ENCODE measurements at regions not wholly inside any gene's neighbourhood (a gene's known extent, or its start where the extent isn't known, plus 50 kb on each side); places are given as distances from the start of the nearest gene placed in this dataset.

DNA sequence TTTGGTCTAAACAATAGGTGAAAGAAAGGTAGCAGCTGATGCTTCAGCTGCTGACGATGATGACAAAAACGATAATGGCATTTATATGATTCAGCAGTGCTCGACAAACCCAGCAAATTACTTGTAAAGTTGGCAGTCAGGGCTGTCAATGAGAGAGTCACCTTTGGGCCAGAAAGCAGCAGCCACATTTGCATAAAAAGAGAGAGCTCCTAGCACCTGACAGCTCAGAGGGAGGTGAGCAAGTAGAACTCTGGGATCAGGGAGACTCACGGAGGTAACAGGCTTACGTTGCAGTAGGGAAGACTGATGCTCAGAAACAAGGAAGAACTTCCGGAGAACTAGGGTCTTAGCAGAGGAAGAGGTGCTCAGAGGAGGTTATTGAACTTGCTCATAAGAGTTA, 291.9 kb upstream of the ZFHX3 start:
- TF ChIP-seq, protein P1, sequence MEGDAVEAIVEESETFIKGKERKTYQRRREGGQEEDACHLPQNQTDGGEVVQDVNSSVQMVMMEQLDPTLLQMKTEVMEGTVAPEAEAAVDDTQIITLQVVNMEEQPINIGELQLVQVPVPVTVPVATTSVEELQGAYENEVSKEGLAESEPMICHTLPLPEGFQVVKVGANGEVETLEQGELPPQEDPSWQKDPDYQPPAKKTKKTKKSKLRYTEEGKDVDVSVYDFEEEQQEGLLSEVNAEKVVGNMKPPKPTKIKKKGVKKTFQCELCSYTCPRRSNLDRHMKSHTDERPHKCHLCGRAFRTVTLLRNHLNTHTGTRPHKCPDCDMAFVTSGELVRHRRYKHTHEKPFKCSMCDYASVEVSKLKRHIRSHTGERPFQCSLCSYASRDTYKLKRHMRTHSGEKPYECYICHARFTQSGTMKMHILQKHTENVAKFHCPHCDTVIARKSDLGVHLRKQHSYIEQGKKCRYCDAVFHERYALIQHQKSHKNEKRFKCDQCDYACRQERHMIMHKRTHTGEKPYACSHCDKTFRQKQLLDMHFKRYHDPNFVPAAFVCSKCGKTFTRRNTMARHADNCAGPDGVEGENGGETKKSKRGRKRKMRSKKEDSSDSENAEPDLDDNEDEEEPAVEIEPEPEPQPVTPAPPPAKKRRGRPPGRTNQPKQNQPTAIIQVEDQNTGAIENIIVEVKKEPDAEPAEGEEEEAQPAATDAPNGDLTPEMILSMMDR (conservative IDR thresholded peaks at IDR 0.05 in 1 of 2, IDR thresholded peaks at IDR 0.05 in 1 of 2; ENCODE audit: extremely low read depth in 1 of 2, insufficient read depth in 1 of 2, low read depth in 1 of 2, low read length in 2 of 2), result no peak
- no peak for TF ChIP-seq EZH2 (IDR thresholded peaks at IDR 0.05; ENCODE audit: borderline replicate concordance, low read length)

Measured in mammary epithelial cell (primary cell).